SK-N-SH (cell line): ENCODE measurements at regions not wholly inside any gene's neighbourhood (a gene's known extent, or its start where the extent isn't known, plus 50 kb on each side); places are given as distances from the start of the nearest gene placed in this dataset.

ENCODE experiments used
- CTCF ChIA-PET: fragments of 300-600, 350-600 bp; formaldehyde crosslinking; extraction: SDS; loops from one replicate; lab custom pipeline; 2021; lab: Yijun Ruan, JAX
- POLR2A ChIA-PET: fragments of 350-600 bp; sonication (Branson Sonifier 250); formaldehyde crosslinking; extraction: SDS; loops from one replicate; lab custom pipeline; 2020; ENCODE audit warnings: antibody characterized with exemption, inconsistent platforms; lab: Yijun Ruan, JAX
- DNase-seq: peaks from one replicate; pipeline ENCODE4 v3.0.0; 2012
- H2AFZ ChIP-seq: fragments of 200-600 bp; sonication (generic); 2 replicates; pipeline ENCODE4 v1.8.1; 2016; ENCODE audit warnings: antibody characterized with exemption, mild to moderate bottlenecking, low read depth
- H3F3A ChIP-seq: fragments of 200-600 bp; sonication (generic); replicated peaks from 2 replicates; pipeline ENCODE3; 2016; ENCODE audit warnings: antibody characterized with exemption, mild to moderate bottlenecking; ENCODE audit not compliant: insufficient read depth
- H3K27ac ChIP-seq, 2 experiments: fragments of 200-500 bp in 1 of 2; fragments of 200-600 bp in 1 of 2; sonication (Bioruptor generic) in 1 of 2; sonication (generic), shearing (Covaris generic) in 1 of 2; 2 replicates each; pipeline versions ENCODE4 v1.5.1 to v1.6.1; 2014 to 2016; ENCODE audit warnings: low read depth in 2 of 2, inconsistent platforms in 1 of 2, low read length in 1 of 2, mild to moderate bottlenecking in 1 of 2, mixed read lengths in 1 of 2
- H3K27me3 ChIP-seq: fragments of 200-600 bp; sonication (generic), shearing (Covaris generic); 2 replicates; pipeline ENCODE4 v1.6.1; 2016; ENCODE audit warnings: mixed run types; ENCODE audit not compliant: insufficient read depth
- H3K36me3 ChIP-seq, 2 experiments: fragments of 200-500 bp in 1 of 2; fragments of 200-600 bp in 1 of 2; sonication (Bioruptor generic) in 1 of 2; sonication (generic) in 1 of 2; replicated peaks in 1 of 2; 2 replicates each; pipeline versions ENCODE3 to v1.5.1; 2014 to 2016; ENCODE audit warnings: low read length in 1 of 2, mild to moderate bottlenecking in 1 of 2; ENCODE audit not compliant: insufficient read depth in 2 of 2, control insufficient read depth in 1 of 2
- H3K4me1 ChIP-seq, 2 experiments: fragments of 200-500 bp in 1 of 2; fragments of 200-600 bp in 1 of 2; sonication (Bioruptor generic) in 1 of 2; sonication (generic), shearing (Covaris generic) in 1 of 2; 2 replicates each; pipeline versions ENCODE4 v1.5.1 to v1.6.1; 2014 to 2016; ENCODE audit warnings: low read depth in 1 of 2, low read length in 1 of 2, mixed run types in 1 of 2; ENCODE audit not compliant: insufficient read depth in 2 of 2, control insufficient read depth in 1 of 2
- H3K4me2 ChIP-seq: fragments of 200-600 bp; sonication (generic), shearing (Covaris generic); 2 replicates; pipeline ENCODE4 v1.6.1; 2017; ENCODE audit warnings: mixed run types
- H3K4me3 ChIP-seq, 2 experiments: fragments of 200-500 bp in 1 of 2; fragments of 200-600 bp in 1 of 2; sonication (Bioruptor generic) in 1 of 2; sonication (generic), shearing (Covaris generic) in 1 of 2; 2 replicates each; pipeline versions ENCODE4 v1.5.1 to v1.8.1; 2014 to 2016; ENCODE audit warnings: low read depth in 2 of 2, inconsistent platforms in 1 of 2, low read length in 1 of 2, mild to moderate bottlenecking in 1 of 2, mixed read lengths in 1 of 2, moderate library complexity in 1 of 2
- H3K79me2 ChIP-seq: fragments of 200-600 bp; sonication (generic); 2 replicates; pipeline ENCODE4 v1.8.1; 2017; ENCODE audit warnings: mild to moderate bottlenecking; ENCODE audit not compliant: insufficient read depth
- H3K9ac ChIP-seq: fragments of 200-600 bp; sonication (generic); 2 replicates; pipeline ENCODE4 v1.6.1; 2017; ENCODE audit warnings: mixed run types
- H3K9me2 ChIP-seq: fragments of 200-600 bp; sonication (generic); 2 replicates; pipeline ENCODE4 v1.6.1; 2017; ENCODE audit warnings: mixed run types
- H3K9me3 ChIP-seq: fragments of 200-600 bp; sonication (generic); 2 replicates; pipeline ENCODE4 v1.6.1; 2017; ENCODE audit warnings: mixed run types, mild to moderate bottlenecking, moderate library complexity
- H4K20me1 ChIP-seq: fragments of 200-600 bp; sonication (generic); 2 replicates; pipeline ENCODE4 v1.6.1; 2017; ENCODE audit warnings: mild to moderate bottlenecking, mixed run types; ENCODE audit not compliant: insufficient read depth
- ELF1 ChIP-seq: IDR thresholded peaks from 2 replicates; pipeline ENCODE4 v1.4.0; 2012
- FOXJ3 ChIP-seq: sonication (generic); formaldehyde crosslinking; IDR thresholded peaks from 2 replicates; pipeline ENCODE4 v1.5.1; 2020; ENCODE audit warnings: mild to moderate bottlenecking, missing genetic modification reagents
- MXI1 ChIP-seq: IDR thresholded peaks from 2 replicates; pipeline ENCODE4 v1.6.1; 2012; ENCODE audit warnings: mild to moderate bottlenecking, low read depth, low read length, improper control_type of control experiment
- PBX3 ChIP-seq: IDR thresholded peaks from 2 replicates; pipeline ENCODE4; 2012
- POLR2AphosphoS5 ChIP-seq: IDR thresholded peaks from 2 replicates; pipeline ENCODE4 v1.6.1; 2012; ENCODE audit warnings: low read depth, low read length
- RCOR1 ChIP-seq: fragments of 150-350 bp; IDR thresholded peaks from 2 replicates; pipeline ENCODE4 v1.6.1; 2017; ENCODE audit warnings: antibody characterized with exemption, low read length
- RFX5 ChIP-seq: IDR thresholded peaks from 2 replicates; pipeline ENCODE4 v1.6.1; 2012; ENCODE audit warnings: mild to moderate bottlenecking, improper control_type of control experiment, low read length
- RXRA ChIP-seq: IDR thresholded peaks from 2 replicates; pipeline ENCODE4 v1.4.0; 2012; ENCODE audit warnings: low read depth, mild to moderate bottlenecking, borderline replicate concordance
- SIN3A ChIP-seq: IDR thresholded peaks from 2 replicates; pipeline ENCODE4 v1.6.1; 2012; ENCODE audit warnings: low read depth, mild to moderate bottlenecking, low read length, moderate library complexity, borderline replicate concordance
- SMC3 ChIP-seq: IDR thresholded peaks from 2 replicates; pipeline ENCODE4 v1.6.1; 2012; ENCODE audit warnings: low read depth, low read length, improper control_type of control experiment
- TAF1 ChIP-seq: IDR thresholded peaks from 2 replicates; pipeline ENCODE4 v1.6.1; 2012; ENCODE audit warnings: low read depth, mild to moderate bottlenecking, low read length, moderate library complexity, borderline replicate concordance
- WGBS: methylation state at CpG from one replicate; pipeline ENCODE4 v1.1.6; 2017; ENCODE audit warnings: low lambda C conversion rate; 5-methylcytosine and 5-hydroxymethylcytosine counted together
- TF ChIP-seq, protein P1 (sequence below): fragments of 150-350 bp; IDR thresholded peaks from 2 replicates; pipeline ENCODE4 v1.6.1; 2017; ENCODE audit warnings: antibody characterized with exemption, low read length, low read depth, borderline replicate concordance
- TF ChIP-seq, protein P2 (sequence below): IDR thresholded peaks from 2 replicates; pipeline ENCODE4 v1.4.0; 2012; ENCODE audit warnings: low read depth
- TF ChIP-seq, protein P3 (sequence below): fragments of 200-600 bp; sonication (generic); IDR thresholded peaks from 2 replicates; pipeline ENCODE4 v1.6.1; 2017; ENCODE audit warnings: antibody characterized with exemption, mild to moderate bottlenecking, moderate library complexity

DNA sequence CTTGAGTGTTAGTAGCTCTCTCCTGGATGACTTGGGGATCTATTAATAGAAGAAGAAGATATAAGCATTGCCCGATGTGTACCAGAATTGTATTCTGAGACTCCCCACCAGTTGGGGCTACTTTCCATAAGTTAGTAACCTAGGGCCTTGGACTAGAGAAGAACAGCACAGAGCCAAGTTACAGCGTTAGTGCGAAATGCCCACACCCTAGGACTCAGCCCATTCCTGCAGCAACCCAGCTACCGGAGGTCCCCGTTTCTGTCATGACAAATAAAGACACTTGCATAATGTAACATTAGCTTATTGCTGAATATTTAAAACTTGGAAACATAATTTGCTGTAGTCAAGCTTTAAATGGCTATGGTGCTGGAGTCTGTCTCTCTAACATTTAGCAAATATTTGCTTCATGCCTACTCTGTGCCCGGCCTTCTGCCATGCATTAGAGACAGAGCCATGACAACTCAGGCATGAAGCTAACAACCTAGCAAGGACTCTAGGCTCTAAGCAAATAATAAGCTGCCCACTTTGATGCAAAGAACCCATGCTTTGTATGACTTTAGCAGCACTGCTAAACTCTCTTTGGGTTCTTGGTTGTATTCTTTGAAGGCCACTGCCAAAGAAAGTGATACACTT is 103.4 kb upstream of the COL21A1 start:
- Histone ChIP-seq H3K27ac (no peak overlapping the region), H3F3A (peaks cover 39% of the 10 kb centered on the region), H3K4me3 (no peak overlapping the region), H3K36me3 (peaks cover 0 to 4% of the 10 kb centered on the region in 2 experiments), H3K4me2 (no peak overlapping the region), H3K79me2 (no peaks in the 10 kb centered on the region), H2AFZ (no peak overlapping the region), H3K9ac (no peak overlapping the region), H4K20me1 (no peaks in the 10 kb centered on the region), H3K9me3 (no peaks in the 10 kb centered on the region; the same call in 1 of the 2 replicates), H3K4me1 (peaks cover 0 to 21% of the 10 kb centered on the region in 2 experiments; a peak in 3 of 4 replicates), H3K27me3 (no peaks in the 10 kb centered on the region), H3K9me2 (no peaks in the 10 kb centered on the region)
- 100% methylated on average over 6 of the region's 6 CpGs for WGBS
- TF ChIP-seq RFX5 (no peak), SMC3 (no peak), RCOR1 (no peak), FOXJ3 (CRISPR knock-in tag) (no peak), POLR2AphosphoS5 (no peak), MXI1 (no peak), SIN3A (no peak), RXRA (no peak), TAF1 (no peak), PBX3 (no peak), ELF1 (no peak)
- TF ChIP-seq, protein P1, sequence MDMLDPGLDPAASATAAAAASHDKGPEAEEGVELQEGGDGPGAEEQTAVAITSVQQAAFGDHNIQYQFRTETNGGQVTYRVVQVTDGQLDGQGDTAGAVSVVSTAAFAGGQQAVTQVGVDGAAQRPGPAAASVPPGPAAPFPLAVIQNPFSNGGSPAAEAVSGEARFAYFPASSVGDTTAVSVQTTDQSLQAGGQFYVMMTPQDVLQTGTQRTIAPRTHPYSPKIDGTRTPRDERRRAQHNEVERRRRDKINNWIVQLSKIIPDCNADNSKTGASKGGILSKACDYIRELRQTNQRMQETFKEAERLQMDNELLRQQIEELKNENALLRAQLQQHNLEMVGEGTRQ: no peak
- TF ChIP-seq, protein P2, sequence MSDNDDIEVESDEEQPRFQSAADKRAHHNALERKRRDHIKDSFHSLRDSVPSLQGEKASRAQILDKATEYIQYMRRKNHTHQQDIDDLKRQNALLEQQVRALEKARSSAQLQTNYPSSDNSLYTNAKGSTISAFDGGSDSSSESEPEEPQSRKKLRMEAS: no peak
- TF ChIP-seq, protein P3, sequence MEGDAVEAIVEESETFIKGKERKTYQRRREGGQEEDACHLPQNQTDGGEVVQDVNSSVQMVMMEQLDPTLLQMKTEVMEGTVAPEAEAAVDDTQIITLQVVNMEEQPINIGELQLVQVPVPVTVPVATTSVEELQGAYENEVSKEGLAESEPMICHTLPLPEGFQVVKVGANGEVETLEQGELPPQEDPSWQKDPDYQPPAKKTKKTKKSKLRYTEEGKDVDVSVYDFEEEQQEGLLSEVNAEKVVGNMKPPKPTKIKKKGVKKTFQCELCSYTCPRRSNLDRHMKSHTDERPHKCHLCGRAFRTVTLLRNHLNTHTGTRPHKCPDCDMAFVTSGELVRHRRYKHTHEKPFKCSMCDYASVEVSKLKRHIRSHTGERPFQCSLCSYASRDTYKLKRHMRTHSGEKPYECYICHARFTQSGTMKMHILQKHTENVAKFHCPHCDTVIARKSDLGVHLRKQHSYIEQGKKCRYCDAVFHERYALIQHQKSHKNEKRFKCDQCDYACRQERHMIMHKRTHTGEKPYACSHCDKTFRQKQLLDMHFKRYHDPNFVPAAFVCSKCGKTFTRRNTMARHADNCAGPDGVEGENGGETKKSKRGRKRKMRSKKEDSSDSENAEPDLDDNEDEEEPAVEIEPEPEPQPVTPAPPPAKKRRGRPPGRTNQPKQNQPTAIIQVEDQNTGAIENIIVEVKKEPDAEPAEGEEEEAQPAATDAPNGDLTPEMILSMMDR: no peak
- ChIA-PET CTCF (interaction anchor here (1.2 to 9.4 kb wide), 4 partner anchors 22 to 502 kb away, joined by 3 to 135 read pairs (median 4); no protein-coding TSS in a partner anchor), POLR2A (no interaction called here)
- DNase-seq: no peak
